Activated CD4-positive, alpha-beta T cell treated with anti-CD3 and anti-CD28 coated beads for 48 hours (primary cell): ENCODE measurements at regions not wholly inside any gene's neighbourhood (a gene's known extent, or its start where the extent isn't known, plus 50 kb on each side); places are given as distances from the start of the nearest gene placed in this dataset.

Experiments
- DNase-seq: peaks from one replicate; pipeline ENCODE4 v3.0.0-alpha.2; 2020

- no peak for DNase-seq
These were observed 175.2 kb upstream of the TMEFF2 start for GRCh38 chr2:192369969-192370368.

DNA sequence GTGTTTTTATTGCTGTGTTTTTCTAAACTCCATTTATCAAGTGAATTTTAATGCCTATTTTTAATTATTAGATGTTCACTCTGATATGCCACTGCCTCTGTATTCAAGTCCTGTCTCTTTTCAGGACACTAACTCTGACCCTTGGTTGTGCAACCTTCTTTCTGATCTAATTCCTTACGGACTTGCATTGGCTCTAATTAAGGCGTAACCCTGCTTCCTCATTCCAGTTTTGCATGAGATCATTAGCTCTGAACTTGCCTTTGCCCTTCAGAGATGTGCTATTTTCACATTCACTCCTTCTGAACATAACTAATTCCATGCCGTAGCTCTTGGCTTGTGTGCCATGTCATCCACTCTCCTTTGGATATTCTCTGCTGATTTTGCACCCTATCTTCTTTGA, 162.5 kb upstream of the TMEFF2 start:
- no peak for DNase-seq

GRCh38 chr2:192354512-192355244, 159.9 kb upstream of the TMEFF2 start:
- no peak for DNase-seq

- no peak for DNase-seq
These were observed 152.8 kb upstream of the TMEFF2 start for GRCh38 chr2:192347542-192347941.

GRCh38 chr2:192345287-192345686, 150.6 kb upstream of the TMEFF2 start:
- no peak for DNase-seq

GRCh38 chr2:192333642-192334041, 138.9 kb upstream of the TMEFF2 start:
- DNase-seq: no peak

DNA sequence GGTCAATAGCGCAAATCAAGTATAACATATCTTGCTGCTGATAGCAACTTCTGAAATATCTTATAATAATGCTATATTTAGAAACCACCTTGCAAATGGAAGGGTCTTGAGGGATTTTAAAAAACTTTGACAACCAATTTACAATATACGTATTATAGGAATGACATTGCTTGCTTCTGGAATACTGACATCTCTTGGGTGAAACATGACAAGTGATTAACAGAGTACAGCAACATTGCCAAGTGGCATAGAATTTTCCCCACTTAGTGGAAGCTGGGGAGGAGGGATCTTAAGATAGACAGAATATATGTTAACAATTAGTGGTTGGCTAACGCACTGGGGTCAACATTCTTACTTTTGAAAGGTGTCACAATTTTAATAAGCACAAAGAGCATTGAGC, 133.6 kb upstream of the TMEFF2 start:
- no peak for DNase-seq

GRCh38 chr2:192327576-192327975, 132.8 kb upstream of the TMEFF2 start:
- no peak for DNase-seq

DNA sequence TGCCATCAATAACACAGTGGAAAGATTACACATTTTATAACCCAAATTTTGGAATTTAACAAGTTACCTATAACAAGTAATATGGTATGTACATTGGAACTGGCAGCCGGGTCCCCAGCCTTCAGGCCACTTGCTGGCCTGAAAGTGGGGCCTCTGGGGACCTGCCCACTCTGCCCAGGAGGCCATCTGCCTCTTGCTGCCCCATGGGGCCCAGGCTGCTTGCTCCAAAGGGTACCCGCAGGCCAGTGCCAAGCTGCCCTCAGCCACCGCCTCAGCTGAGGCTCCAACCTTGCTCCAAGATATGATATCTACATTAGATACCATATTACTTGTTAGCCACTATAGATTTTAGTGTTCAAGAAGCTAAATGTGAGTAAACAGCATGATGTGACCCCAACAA, 120.8 kb upstream of the TMEFF2 start:
- no peak for DNase-seq

- no peak for DNase-seq
These were observed 120.2 kb upstream of the TMEFF2 start for GRCh38 chr2:192314800-192315481.

DNA sequence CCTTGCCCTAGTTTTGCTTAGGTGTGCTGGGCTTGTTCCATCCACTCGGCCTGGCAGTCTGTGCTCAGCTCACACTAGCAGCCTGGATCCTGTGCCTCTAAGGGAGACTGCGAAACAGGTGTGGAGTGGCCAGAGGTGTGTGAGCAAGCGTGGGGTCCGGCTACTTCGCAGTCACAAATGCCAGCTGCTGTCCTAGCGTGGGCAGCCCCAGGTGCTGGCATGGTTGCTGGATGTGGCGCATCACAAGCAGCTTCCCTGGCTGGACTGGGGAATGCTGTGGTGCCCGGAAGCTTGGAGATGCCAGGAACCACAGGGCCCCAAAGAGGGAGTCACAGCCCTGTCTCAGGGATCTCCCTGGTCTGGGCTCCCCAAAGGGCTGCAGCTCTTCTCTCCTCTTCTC, 119.0 kb upstream of the TMEFF2 start:
- no peak for DNase-seq

- DNase-seq: no peak
These were observed 117.1 kb upstream of the TMEFF2 start for GRCh38 chr2:192311701-192312460.

GRCh38 chr2:192307530-192307929, 112.8 kb upstream of the TMEFF2 start:
- DNase-seq: no peak

- no peak for DNase-seq
These were observed 103.9 kb upstream of the TMEFF2 start for GRCh38 chr2:192298664-192299063.

DNA sequence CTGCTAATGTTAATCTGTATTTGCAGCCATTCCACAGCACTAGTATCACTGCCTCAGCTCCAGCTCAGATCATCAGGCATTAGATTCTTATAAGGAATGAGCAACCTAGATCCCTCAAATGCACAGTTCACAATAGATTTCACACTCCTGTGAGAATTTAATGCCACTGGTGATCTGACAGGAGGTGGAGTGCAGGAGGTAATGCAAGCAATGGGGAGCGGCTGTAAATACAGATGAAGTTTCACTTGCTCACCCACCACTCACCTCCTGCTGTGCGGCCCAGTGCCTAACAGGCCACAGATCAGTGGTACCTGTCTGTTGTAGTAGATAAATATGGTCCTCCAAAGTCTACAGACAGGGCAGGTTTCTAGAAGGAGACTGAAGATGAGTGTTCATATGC, 97.7 kb upstream of the TMEFF2 start:
- no peak for DNase-seq

DNA sequence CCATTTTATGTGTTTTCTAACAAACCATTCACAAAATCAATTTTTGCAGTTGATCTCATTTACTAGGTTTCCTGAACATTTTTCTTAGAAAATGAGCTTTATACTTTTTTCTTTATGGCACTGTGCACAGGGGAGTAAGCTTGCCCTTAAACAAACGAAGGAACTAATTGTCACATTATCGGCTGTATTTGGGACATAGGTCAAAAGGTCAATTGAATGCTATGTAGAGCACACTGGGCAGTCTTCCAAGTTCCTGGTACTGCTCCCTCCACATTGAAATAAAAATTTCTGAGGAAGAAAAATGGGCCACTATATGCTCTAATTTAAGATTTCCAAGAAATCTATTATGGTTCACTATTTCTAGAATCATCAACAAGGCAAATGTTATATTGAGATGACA, 93.6 kb upstream of the TMEFF2 start:
- no peak for DNase-seq

- no peak for DNase-seq
These were observed 91.5 kb upstream of the TMEFF2 start for GRCh38 chr2:192286093-192286701.

DNA sequence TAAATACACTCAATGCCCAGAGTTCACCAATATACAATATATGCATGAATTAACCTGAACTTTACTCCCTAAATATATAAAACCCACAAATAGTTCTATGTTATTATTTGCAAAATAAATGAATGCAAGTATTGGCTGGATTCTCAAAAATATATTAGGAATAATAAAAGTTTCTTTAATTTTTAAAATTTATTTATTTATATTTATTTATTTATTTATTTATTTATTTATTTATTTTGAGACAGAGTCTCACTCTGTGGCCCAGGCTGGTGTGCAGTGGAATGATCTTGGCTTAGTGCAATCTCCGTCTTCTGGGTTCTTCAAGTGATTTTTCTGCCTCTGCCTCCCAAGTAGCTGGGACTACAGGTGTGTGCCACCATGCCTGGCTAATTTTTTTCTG, 88.7 kb upstream of the TMEFF2 start:
- DNase-seq: no peak

GRCh38 chr2:192278701-192279100, 84.0 kb upstream of the TMEFF2 start:
- DNase-seq: no peak

DNA sequence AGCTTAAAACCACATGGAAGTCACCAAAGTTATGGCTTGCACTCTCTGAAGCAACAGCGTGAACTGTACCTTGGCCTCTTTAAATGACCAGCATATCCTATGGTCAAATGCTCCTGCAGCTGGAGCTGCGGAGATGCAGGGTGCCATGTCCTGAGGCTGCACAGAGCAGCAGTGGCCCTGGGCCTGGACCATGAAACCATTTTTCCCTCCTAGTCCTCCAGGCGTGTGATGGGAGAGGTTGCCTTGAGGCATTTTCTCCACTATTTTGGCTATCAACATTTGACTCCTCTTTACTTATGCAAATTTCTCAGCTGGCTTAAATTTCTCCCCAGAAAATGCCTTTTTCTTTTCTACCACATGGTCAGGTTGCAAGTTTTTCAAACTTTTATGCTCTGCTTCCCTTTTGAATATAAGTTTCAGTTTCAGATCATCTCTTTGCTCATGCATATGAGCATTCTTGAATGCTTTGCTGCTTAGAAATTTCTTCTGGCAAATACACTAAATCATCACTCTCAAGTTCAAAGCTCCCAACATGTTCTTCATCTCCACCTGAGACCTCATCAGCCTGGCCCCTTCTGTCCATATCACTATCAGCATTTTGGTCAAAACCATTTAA, 82.9 kb upstream of the TMEFF2 start:
- no peak for DNase-seq

DNA sequence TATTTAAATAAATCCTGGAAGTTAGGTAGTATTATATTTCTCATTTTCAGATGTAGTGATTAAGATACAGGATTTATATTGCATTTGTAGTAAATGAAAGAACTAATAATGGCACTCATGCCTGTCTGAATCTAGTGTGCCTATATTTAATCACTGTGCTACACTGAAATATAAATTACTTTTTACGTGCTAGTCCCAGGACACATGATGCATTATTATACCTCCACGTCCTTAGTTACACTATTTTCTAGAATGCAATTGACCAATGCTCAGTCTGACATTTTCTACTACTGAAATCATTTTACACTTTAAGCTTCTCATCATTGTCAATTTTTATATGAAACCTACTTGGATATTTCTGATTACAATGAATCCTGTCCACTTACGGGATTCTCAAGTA, 80.9 kb upstream of the TMEFF2 start:
- DNase-seq: no peak

DNA sequence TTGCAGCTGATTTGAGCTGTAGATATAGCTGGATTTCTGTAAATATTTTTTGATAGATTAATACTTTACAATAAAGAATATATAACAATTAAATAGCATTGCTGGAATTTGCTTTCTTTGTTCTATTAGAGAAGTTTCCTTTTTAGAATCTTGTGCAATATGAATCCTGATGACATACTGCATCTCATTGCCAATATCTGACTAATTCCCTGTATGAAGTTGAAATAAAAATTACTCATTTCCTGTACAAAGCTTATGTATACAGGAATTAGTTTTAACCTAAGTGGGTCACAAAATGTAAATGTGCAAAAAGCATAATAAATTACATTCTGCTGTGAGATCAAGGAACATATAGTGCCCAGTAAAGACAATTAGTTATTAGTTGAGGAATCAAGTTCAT, 72.8 kb upstream of the TMEFF2 start:
- DNase-seq: no peak

- DNase-seq: no peak
These were observed 71.0 kb upstream of the TMEFF2 start for GRCh38 chr2:192265751-192266150.
